Stimulated activated naive CD8-positive, alpha-beta T cell treated with anti-CD3 and anti-CD28 coated beads, Interleukin-15, Interleukin-2, amounts not matched to agents 100 ng/mL and 50 ng/mL, for 24 hours (primary cell): ENCODE measurements at regions not wholly inside any gene's neighbourhood (a gene's known extent, or its start where the extent isn't known, plus 50 kb on each side); places are given as distances from the start of the nearest gene placed in this dataset.

ENCODE experiments used
- H3K27ac Mint-ChIP-seq: one replicate; pipeline ENCODE4 v1.8.0; 2021; ENCODE audit warnings: mild to moderate bottlenecking, mixed read lengths
- H3K27me3 Mint-ChIP-seq: one replicate; pipeline ENCODE4 v1.8.0; 2021; ENCODE audit warnings: mixed read lengths
- H3K36me3 Mint-ChIP-seq: one replicate; pipeline ENCODE4 v1.8.0; 2021; ENCODE audit warnings: low read depth, mixed read lengths
- H3K4me1 Mint-ChIP-seq: one replicate; pipeline ENCODE4 v1.8.0; 2021; ENCODE audit warnings: low read depth, mixed read lengths
- H3K4me3 Mint-ChIP-seq: one replicate; pipeline ENCODE4 v1.8.0; 2021; ENCODE audit warnings: mild to moderate bottlenecking, mixed read lengths
- H3K9me3 Mint-ChIP-seq: one replicate; pipeline ENCODE4 v1.8.0; 2021; ENCODE audit warnings: mixed read lengths

DNA sequence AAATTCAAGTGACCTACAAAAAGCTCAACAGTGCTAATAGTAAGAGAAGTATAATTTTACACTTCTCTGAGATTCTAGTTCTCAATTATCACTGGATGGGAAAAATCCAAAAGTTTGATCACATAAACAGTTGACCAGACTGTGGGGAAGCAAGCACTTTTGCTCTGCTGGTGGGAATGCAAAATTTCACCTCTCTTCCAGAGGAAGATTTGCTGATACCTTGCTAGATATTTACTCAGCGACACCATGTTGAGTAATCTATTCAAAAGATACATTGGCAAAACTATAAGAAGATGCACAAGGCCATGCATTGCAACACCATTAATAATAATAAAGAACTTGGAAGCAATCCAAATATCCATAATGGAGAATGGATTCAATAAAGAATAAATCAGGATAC lies 204.4 kb downstream of the MREG start:
- no peak overlapping the region for H3K4me3 Mint-ChIP-seq
- H3K27me3 Mint-ChIP-seq = no peaks in the 10 kb centered on the region
- no peak overlapping the region for H3K27ac Mint-ChIP-seq
- H3K4me1 Mint-ChIP-seq = peaks cover 18% of the 10 kb centered on the region
- no peaks in the 10 kb centered on the region for H3K36me3 Mint-ChIP-seq
- H3K9me3 Mint-ChIP-seq = no peaks in the 10 kb centered on the region

DNA sequence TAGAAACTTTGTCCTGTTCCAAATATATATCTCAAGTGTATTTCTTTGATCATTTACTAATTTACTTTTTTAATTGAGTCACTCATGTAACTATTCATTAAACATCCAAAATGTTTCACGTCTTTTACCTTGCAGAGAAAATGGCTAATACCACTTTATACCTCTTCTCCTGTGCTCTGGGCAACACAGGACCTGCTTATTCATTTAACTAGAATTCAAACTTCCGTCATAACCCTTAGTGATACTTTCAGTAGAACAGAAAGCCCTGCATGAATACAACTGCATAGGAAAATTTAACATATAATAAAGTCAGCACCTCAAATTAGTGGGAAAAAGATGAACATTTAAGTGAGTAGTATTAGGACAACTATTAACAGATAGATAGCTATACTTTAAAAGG lies 205.2 kb downstream of the MREG start:
- peaks cover 18% of the 10 kb centered on the region for H3K4me1 Mint-ChIP-seq
- H3K27me3 Mint-ChIP-seq = no peaks in the 10 kb centered on the region

DNA sequence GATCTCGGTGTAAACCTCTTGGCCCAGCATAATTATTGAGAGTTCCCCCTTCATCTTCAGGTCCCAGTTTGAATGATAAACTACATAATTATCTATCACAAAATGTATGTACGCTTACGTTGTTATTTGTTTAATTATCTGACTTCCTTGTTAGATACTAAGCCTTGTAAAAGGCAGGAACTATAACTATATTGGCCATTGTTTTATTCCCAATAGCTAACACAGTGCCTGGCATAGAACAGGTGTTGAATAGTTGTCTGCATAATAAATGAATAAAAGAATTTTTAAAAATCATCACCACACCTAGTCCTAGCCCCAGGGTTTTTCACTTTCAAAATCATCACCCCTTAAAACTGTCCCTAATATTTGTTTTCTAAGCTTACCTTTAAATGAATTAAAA lies 207.9 kb downstream of the MREG start:
- no peaks in the 10 kb centered on the region for H3K36me3 Mint-ChIP-seq
- no peaks in the 10 kb centered on the region for H3K9me3 Mint-ChIP-seq
- no peak overlapping the region for H3K27ac Mint-ChIP-seq
- no peaks in the 10 kb centered on the region for H3K4me1 Mint-ChIP-seq
- H3K4me3 Mint-ChIP-seq = no peak overlapping the region
- H3K27me3 Mint-ChIP-seq = peaks cover 5% of the 10 kb centered on the region

More for the DNA sequence above, 205.2 kb downstream of the MREG start:
- H3K27ac Mint-ChIP-seq = no peak overlapping the region
- no peak overlapping the region for H3K4me3 Mint-ChIP-seq
- no peaks in the 10 kb centered on the region for H3K36me3 Mint-ChIP-seq
- H3K9me3 Mint-ChIP-seq = no peaks in the 10 kb centered on the region

GRCh38 chr2:215803150-215803549 lies 210.2 kb downstream of the MREG start:
- H3K4me3 Mint-ChIP-seq = no peak overlapping the region
- no peaks in the 10 kb centered on the region for H3K36me3 Mint-ChIP-seq
- H3K27me3 Mint-ChIP-seq = peaks cover 5% of the 10 kb centered on the region
- no peaks in the 10 kb centered on the region for H3K9me3 Mint-ChIP-seq
- H3K27ac Mint-ChIP-seq = no peak overlapping the region
- no peaks in the 10 kb centered on the region for H3K4me1 Mint-ChIP-seq

DNA sequence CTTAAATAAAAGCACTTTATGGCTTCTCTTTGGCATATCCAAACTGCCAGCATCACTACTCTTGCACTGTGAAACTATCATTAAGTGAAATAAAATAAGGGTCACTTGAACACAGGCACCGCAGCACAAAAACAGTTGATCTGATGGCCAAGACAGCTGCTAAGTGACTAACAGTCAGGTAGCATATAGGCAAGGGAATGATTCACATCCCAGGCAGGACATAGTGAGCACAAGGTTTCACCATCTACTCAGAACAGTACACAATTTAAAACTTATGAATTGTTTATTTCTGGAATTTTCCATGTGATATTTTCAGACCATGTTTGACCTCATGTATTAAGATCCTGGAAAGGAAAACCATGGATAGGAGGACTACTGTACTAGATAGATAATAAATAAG lies 214.2 kb downstream of the MREG start:
- Mint-ChIP-seq H3K4me1 (peaks cover 22% of the 10 kb centered on the region), H3K9me3 (no peaks in the 10 kb centered on the region), H3K36me3 (no peaks in the 10 kb centered on the region), H3K27me3 (peaks cover 5% of the 10 kb centered on the region), H3K4me3 (no peak overlapping the region), H3K27ac (no peak overlapping the region)

- peaks cover 5% of the 10 kb centered on the region for H3K27me3 Mint-ChIP-seq
- H3K27ac Mint-ChIP-seq = no peak overlapping the region
- no peak overlapping the region for H3K4me3 Mint-ChIP-seq
- H3K9me3 Mint-ChIP-seq = no peaks in the 10 kb centered on the region
- no peaks in the 10 kb centered on the region for H3K36me3 Mint-ChIP-seq
- peaks cover 33% of the 10 kb centered on the region for H3K4me1 Mint-ChIP-seq
Observed at GRCh38 chr2:215797676-215798075, 215.7 kb downstream of the MREG start.

DNA sequence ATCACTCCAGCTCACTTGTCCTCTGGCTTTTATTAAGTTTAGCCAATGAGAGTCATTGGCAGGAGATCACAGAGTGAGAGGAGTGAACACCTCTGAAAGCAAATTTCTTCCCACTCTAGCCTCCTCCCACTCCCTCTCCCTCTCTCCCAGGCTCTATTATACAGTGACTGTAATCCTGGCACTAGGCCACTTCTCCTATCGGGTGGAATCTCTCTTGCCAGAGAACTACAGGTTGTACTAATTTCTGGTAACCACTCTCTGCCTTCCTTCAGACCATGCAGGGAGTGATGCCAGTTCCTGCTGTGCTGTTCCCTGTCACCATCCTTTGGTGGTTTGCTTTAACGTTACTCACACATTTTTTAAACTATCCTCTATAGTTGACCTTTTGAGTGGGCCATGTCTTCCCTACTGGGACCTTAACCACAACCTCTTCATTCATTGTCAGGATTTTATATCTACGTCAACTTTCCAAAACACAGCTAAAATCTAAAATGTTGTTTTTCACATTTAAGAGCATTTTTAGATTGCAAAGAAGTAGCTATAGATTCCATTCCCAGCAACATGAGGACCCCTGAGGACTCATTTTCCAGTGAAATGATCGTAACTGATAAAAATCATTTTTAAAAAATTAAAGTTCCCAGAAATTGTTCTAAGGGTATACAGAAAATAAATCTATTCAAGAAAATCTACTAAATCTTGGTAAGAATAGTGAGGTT lies 217.1 kb downstream of the MREG start:
- Mint-ChIP-seq H3K4me1 (peaks cover 33% of the 10 kb centered on the region), H3K36me3 (no peaks in the 10 kb centered on the region), H3K27ac (peak overlapping the region; percentile 32), H3K4me3 (no peak overlapping the region), H3K9me3 (no peaks in the 10 kb centered on the region), H3K27me3 (peaks cover 5% of the 10 kb centered on the region)

GRCh38 chr2:215794829-215795546 lies 218.4 kb downstream of the MREG start:
- Mint-ChIP-seq H3K27ac (no peak overlapping the region), H3K36me3 (no peaks in the 10 kb centered on the region)

GRCh38 chr2:215793747-215794595 lies 219.4 kb downstream of the MREG start:
- Mint-ChIP-seq H3K4me1 (peaks cover 33% of the 10 kb centered on the region), H3K4me3 (no peak overlapping the region), H3K27ac (peak overlapping the region; percentile 43), H3K27me3 (no peaks in the 10 kb centered on the region), H3K9me3 (no peaks in the 10 kb centered on the region), H3K36me3 (no peaks in the 10 kb centered on the region)

More at GRCh38 chr2:215794829-215795546, 218.4 kb downstream of the MREG start:
- Mint-ChIP-seq H3K27me3 (no peaks in the 10 kb centered on the region), H3K9me3 (no peaks in the 10 kb centered on the region), H3K4me3 (no peak overlapping the region), H3K4me1 (peaks cover 33% of the 10 kb centered on the region)

- Mint-ChIP-seq H3K27ac (no peak overlapping the region), H3K4me3 (no peak overlapping the region), H3K27me3 (peaks cover 3% of the 10 kb centered on the region), H3K36me3 (no peaks in the 10 kb centered on the region), H3K4me1 (peaks cover 30% of the 10 kb centered on the region), H3K9me3 (no peaks in the 10 kb centered on the region)
Observed at GRCh38 chr2:215791481-215791937, 221.8 kb downstream of the MREG start.

DNA sequence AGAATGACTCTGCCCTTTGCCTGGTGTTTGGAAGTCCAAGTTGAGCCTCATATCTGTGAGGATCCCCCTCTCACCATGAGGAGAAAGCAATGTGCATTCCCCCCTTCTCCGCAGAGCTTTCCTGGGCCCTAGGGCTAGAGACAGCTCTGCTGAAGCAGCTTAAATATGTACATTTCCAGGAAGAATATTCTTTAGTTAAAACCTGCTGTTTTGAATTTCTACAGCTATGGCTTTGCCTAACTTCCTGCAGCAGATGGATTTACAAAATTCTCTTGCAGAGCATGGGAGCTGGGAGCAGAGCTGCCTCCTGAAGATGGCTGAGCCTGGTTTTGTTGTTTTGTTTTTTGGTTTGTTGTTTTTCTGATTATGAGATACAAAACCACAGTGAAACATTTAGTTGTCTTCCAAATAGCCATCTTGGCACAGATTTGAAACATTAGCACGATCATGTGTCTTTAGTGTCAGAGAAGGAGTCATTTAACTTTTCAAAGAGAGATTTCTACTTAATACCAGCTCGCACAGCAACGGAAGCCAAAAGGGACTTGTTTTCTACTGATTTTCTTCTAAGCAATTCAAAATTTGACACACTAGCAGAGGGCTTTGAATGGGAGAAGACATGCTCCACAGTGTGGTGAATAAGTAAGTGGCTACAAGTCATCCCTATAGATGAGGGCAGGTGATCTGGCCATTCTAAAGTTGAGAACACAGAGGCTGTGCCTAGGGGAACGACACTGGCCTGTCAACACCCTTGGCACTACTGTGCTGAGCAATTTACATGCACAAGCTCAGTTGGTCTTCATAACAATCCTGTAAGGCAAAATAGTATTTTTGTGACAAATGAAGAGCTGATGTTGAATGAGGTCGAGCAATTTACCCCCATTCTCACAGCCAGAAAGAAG lies 222.6 kb downstream of the MREG start:
- no peak overlapping the region for H3K4me3 Mint-ChIP-seq
- no peak overlapping the region for H3K27ac Mint-ChIP-seq
- peaks cover 7% of the 10 kb centered on the region for H3K27me3 Mint-ChIP-seq
- peaks cover 23% of the 10 kb centered on the region for H3K4me1 Mint-ChIP-seq
- H3K9me3 Mint-ChIP-seq = no peaks in the 10 kb centered on the region
- H3K36me3 Mint-ChIP-seq = no peaks in the 10 kb centered on the region

GRCh38 chr2:215787565-215788178 lies 225.7 kb downstream of the MREG start:
- Mint-ChIP-seq H3K27me3 (peaks cover 24% of the 10 kb centered on the region), H3K4me3 (no peak overlapping the region), H3K9me3 (no peaks in the 10 kb centered on the region), H3K36me3 (no peaks in the 10 kb centered on the region), H3K27ac (no peak overlapping the region), H3K4me1 (no peaks in the 10 kb centered on the region)

DNA sequence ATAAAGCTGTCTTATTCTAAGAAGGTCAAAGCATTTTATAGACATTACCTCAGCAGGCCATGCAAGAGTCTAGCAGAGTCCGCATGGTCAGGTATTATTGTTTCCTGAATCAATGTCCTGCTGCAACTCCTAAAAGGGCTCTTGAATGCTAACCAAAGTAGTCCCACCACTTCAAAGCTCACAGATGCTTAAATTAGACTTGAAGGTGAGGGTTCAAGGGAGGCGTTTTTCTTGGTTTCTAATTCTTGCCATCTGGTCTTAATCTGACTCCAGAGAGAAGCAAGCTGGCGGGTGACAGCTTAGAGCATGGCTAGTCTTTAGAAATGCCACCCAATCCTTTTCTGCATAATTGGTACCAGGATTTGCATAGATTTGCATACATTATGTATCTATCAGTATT lies 226.3 kb downstream of the MREG start:
- H3K27ac Mint-ChIP-seq = no peak overlapping the region
- H3K27me3 Mint-ChIP-seq = peaks cover 27% of the 10 kb centered on the region
- no peaks in the 10 kb centered on the region for H3K9me3 Mint-ChIP-seq
- no peak overlapping the region for H3K4me3 Mint-ChIP-seq
- H3K4me1 Mint-ChIP-seq = no peaks in the 10 kb centered on the region
- H3K36me3 Mint-ChIP-seq = no peaks in the 10 kb centered on the region

GRCh38 chr2:215784371-215784783 lies 229.0 kb downstream of the MREG start:
- no peaks in the 10 kb centered on the region for H3K36me3 Mint-ChIP-seq
- no peaks in the 10 kb centered on the region for H3K9me3 Mint-ChIP-seq
- no peak overlapping the region for H3K27ac Mint-ChIP-seq
- H3K4me1 Mint-ChIP-seq = no peaks in the 10 kb centered on the region
- peaks cover 32% of the 10 kb centered on the region for H3K27me3 Mint-ChIP-seq
- H3K4me3 Mint-ChIP-seq = no peak overlapping the region
